K562 (cell line): ENCODE measurements at regions not wholly inside any gene's neighbourhood (a gene's known extent, or its start where the extent isn't known, plus 50 kb on each side); places are given as distances from the start of the nearest gene placed in this dataset.

Experiments used
- ATAC-seq: fragments of 200-7000 bp; cut with Tn5 transposase; 3 replicates; pipeline ENCODE4 v1.9.1; 2020; ENCODE audit warnings: moderate library complexity
- BruUV-seq: library from RNA; stranded (reverse); fragments of 400-500 nt; replicated peaks from 2 replicates; lab custom pipeline; 2021; lab: Mats Ljungman, UMichigan
- CTCF ChIA-PET: fragments of 300-600 bp; formaldehyde crosslinking; extraction: SDS; loops from one replicate; lab custom pipeline; 2021; ENCODE audit warnings: low intra/inter-chr PET ratio; lab: Yijun Ruan, JAX
- POLR2A ChIA-PET: fragments of 300-600, 350-650 bp; sonication (Branson Sonifier 250); formaldehyde crosslinking; extraction: SDS; loops from one replicate; lab custom pipeline; 2021; ENCODE audit warnings: antibody characterized with exemption, inconsistent platforms; lab: Yijun Ruan, JAX
- DNase-seq, 4 experiments: peaks; one replicate each; pipeline versions ENCODE4 v3.0.0 to v3.0.0-alpha.2; 2011 to 2018; ENCODE audit warnings: low spot score in 3 of 4, mixed read lengths in 3 of 4; ENCODE audit errors: extremely low read depth in 1 of 4
- FAIRE-seq: peaks from 2 replicates; lab custom pipeline; 2011; peaks lifted over from hg19 to GRCh38; lab: Jason Lieb, UNC
- H2AFZ ChIP-seq: 2 replicates; pipeline ENCODE4 v1.6.0; 2011; ENCODE audit warnings: low read depth, low read length, control low read depth, inconsistent platforms
- H3K27ac ChIP-seq: fragments of 200-600 bp; 3 replicates; pipeline ENCODE4 v1.8.0; 2011; ENCODE audit warnings: low read depth, mild to moderate bottlenecking, control low read depth, inconsistent platforms, low read length, moderate library complexity, mixed read lengths; ENCODE audit errors: extremely low read depth
- H3K27me3 ChIP-seq, 2 experiments: fragments of 300-600 bp in 1 of 2; 2 replicates in 1 of 2; 3 replicates in 1 of 2; pipeline versions ENCODE4 v1.6.0 to v1.8.0; 2011; ENCODE audit warnings: inconsistent platforms in 2 of 2, low read length in 2 of 2, mild to moderate bottlenecking in 1 of 2, mixed read lengths in 1 of 2, moderate library complexity in 1 of 2; ENCODE audit not compliant: control insufficient read depth in 2 of 2, insufficient read depth in 2 of 2
- H3K36me3 ChIP-seq: fragments of 300-600 bp; 3 replicates; pipeline ENCODE4 v1.8.0; 2011; ENCODE audit warnings: mild to moderate bottlenecking, low read length, inconsistent platforms; ENCODE audit not compliant: control insufficient read depth, insufficient read depth
- H3K4me1 ChIP-seq, 2 experiments: fragments of 200-600 bp in 1 of 2; replicated peaks in 1 of 2; 2 replicates in 1 of 2; 3 replicates in 1 of 2; pipeline versions ENCODE4 v1.5.1 to v1.8.0; 2011; ENCODE audit warnings: inconsistent platforms in 2 of 2, low read length in 2 of 2, mild to moderate bottlenecking in 1 of 2, mixed read lengths in 1 of 2, moderate library complexity in 1 of 2; ENCODE audit not compliant: control insufficient read depth in 2 of 2, insufficient read depth in 2 of 2
- H3K4me2 ChIP-seq: 2 replicates; pipeline ENCODE4 v1.6.1; 2011; ENCODE audit warnings: low read length, control low read depth, inconsistent platforms, mixed read lengths; ENCODE audit not compliant: insufficient read depth
- H3K4me3 ChIP-seq: fragments of 200-600 bp; sonication (generic), shearing (Covaris generic); 2 replicates; pipeline ENCODE4 v1.5.1; 2016; ENCODE audit warnings: control low read depth, inconsistent platforms
- H3K79me2 ChIP-seq: fragments of 200-600 bp; 3 replicates; pipeline ENCODE4 v1.8.0; 2011; ENCODE audit warnings: low read length, inconsistent platforms; ENCODE audit not compliant: control insufficient read depth, insufficient read depth
- H3K9ac ChIP-seq, 2 experiments: 2 replicates each; pipeline versions ENCODE4 v1.6.0 to v1.6.1; 2011; ENCODE audit warnings: low read depth in 2 of 2, low read length in 2 of 2, control low read depth in 1 of 2, inconsistent platforms in 1 of 2, mild to moderate bottlenecking in 1 of 2, mixed read lengths in 1 of 2; ENCODE audit not compliant: insufficient read depth in 1 of 2
- H3K9me1 ChIP-seq: one replicate; pipeline ENCODE4 v1.6.0; 2011; ENCODE audit warnings: inconsistent platforms, mild to moderate bottlenecking, low read length, moderate library complexity; ENCODE audit not compliant: control insufficient read depth, insufficient read depth
- H3K9me3 ChIP-seq: replicated peaks from 2 replicates; pipeline ENCODE4 v1.5.1; 2011; ENCODE audit warnings: low read depth, low read length, inconsistent platforms; ENCODE audit not compliant: control insufficient read depth, insufficient read depth
- H4K20me1 ChIP-seq: replicated peaks from 2 replicates; pipeline ENCODE4 v1.6.1; 2011; ENCODE audit warnings: low read length, inconsistent platforms, mixed read lengths; ENCODE audit not compliant: control insufficient read depth, insufficient read depth
- NCOA1 ChIP-seq: fragments of 450-650 bp; IDR thresholded peaks from 2 replicates; pipeline ENCODE4 v1.6.1; 2016; ENCODE audit warnings: low read depth
- PHTF2 ChIP-seq: fragments of 250-450 bp; sonication (Bioruptor Pico); IDR thresholded peaks from 2 replicates; pipeline ENCODE4 v1.5.0; 2021; ENCODE audit warnings: mild to moderate bottlenecking
- POLR2AphosphoS5 ChIP-seq: IDR thresholded peaks from 2 replicates; pipeline ENCODE4 v1.6.1; 2011; ENCODE audit warnings: mild to moderate bottlenecking, low read depth, low read length, moderate library complexity; ENCODE audit not compliant: control insufficient read depth, insufficient read depth
- SFPQ ChIP-seq: fragments of 200-400 bp; formaldehyde crosslinking; IDR thresholded peaks from 2 replicates; pipeline ENCODE4 v1.6.1; 2017; ENCODE audit warnings: mild to moderate bottlenecking, low read depth, low read length, moderate library complexity
- THRB ChIP-seq: fragments of 450-650 bp; formaldehyde crosslinking; conservative IDR thresholded peaks from 2 replicates; pipeline ENCODE4 v1.4.0; 2022; ENCODE audit warnings: mild to moderate bottlenecking, missing genetic modification characterization
- ZNF280B ChIP-seq: fragments of 250-450 bp; sonication (Bioruptor Pico); IDR thresholded peaks from 2 replicates; pipeline ENCODE4 v1.5.1; 2021; ENCODE audit warnings: mild to moderate bottlenecking
- ZNF324 ChIP-seq: fragments of 250-450 bp; sonication (Bioruptor Pico); IDR thresholded peaks from 2 replicates; pipeline ENCODE4 v1.4.0; 2020; ENCODE audit warnings: mild to moderate bottlenecking
- ZNF639 ChIP-seq, 2 experiments: fragments of 200-800 bp in 1 of 2; sonication (Bioruptor generic) in 1 of 2; sonication (generic) in 1 of 2; formaldehyde crosslinking in 1 of 2; IDR thresholded peaks in 1 of 2; conservative IDR thresholded peaks in 1 of 2; 2 replicates each; pipeline versions ENCODE4 v1.5.0 to v1.6.1; 2016 to 2020; ENCODE audit warnings: missing compliant biosample characterization in 1 of 2, missing genetic modification characterization in 1 of 2, missing genetic modification reagents in 1 of 2
- WGBS: fragments of 100-300 bp; shearing (Covaris generic); methylation state at CpG from one replicate; pipeline ENCODE4 v1.1.6; 2016; ENCODE audit warnings: low coverage, mixed read lengths; ENCODE audit not compliant: insufficient coverage; ENCODE audit errors: missing lambda C conversion rate; 5-methylcytosine and 5-hydroxymethylcytosine counted together
- in situ Hi-C: fragments of 300-500 bp; cut with MboI; formaldehyde crosslinking; loops from 4 replicates; pipeline ENCODE4 v1.15.0; 2018; ENCODE audit warnings: inconsistent platforms, mixed read lengths
- intact Hi-C: fragments of 100-400 bp; cut with micrococcal nuclease; formaldehyde crosslinking; loops from 2 replicates; pipeline ENCODE4 v1.14.2; 2022

- no peak for TF ChIP-seq ZNF639 (CRISPR knock-in tag; conservative IDR thresholded peaks at IDR 0.05 in 1 of 2, IDR thresholded peaks at IDR 0.05 in 1 of 2)
- TF ChIP-seq, all 486 proteins: peak for 8
Observed at GRCh38 chr10:130707389-130707979, 571.3 kb downstream of the GLRX3 start (continued).

- WGBS, result 0% methylated on average over 6 of the region's 18 CpGs
- no peaks in the 10 kb centered on the region for H3K9me3 ChIP-seq
- in situ Hi-C loops (no loop called here), intact Hi-C loops (no loop called here)
- no peak overlapping the region for H3K4me2 ChIP-seq
- H4K20me1 ChIP-seq, result no peaks in the 10 kb centered on the region
- H2AFZ ChIP-seq, result no peak overlapping the region
- CTCF ChIA-PET, result no interaction called here
- H3K4me3 ChIP-seq, result no peak overlapping the region
- FAIRE-seq (no peak), ATAC-seq (no peak), DNase-seq (no peak)
- no peak overlapping the region for H3K9ac ChIP-seq
- H3K27ac ChIP-seq, result no peak overlapping the region
- H3K79me2 ChIP-seq, result no peaks in the 10 kb centered on the region
- H3K36me3 ChIP-seq, result no peaks in the 10 kb centered on the region
- no peaks in the 10 kb centered on the region for H3K9me1 ChIP-seq
- peaks cover 0 to 3% of the 10 kb centered on the region in 2 experiments; a peak in 2 of 5 replicates for H3K4me1 ChIP-seq
- POLR2A ChIA-PET, result no interaction called here
- BruUV-seq, result no TSS peak
- H3K27me3 ChIP-seq, result no peaks in the 10 kb centered on the region; a peak in 1 of 5 replicates
- no peak for TF ChIP-seq PHTF2 (CRISPR knock-in tag)
- TF ChIP-seq SFPQ, result no peak
- TF ChIP-seq POLR2AphosphoS5, result no peak
- no peak for TF ChIP-seq ZNF280B (CRISPR knock-in tag)
- TF ChIP-seq NCOA1, result no peak
- no peak for TF ChIP-seq THRB
- TF ChIP-seq ZNF324 (CRISPR knock-in tag), result no peak
Observed at GRCh38 chr10:130708465-130709070, 572.4 kb downstream of the GLRX3 start.
